ENCODE measurements at regions not wholly inside any gene's neighbourhood (a gene's known extent, or its start where the extent isn't known, plus 50 kb on each side); places are given as distances from the start of the nearest gene placed in this dataset.
"Not testable (repeated sequence)": the region's sequence is repeated elsewhere in the genome, so short reads cannot be mapped to it uniquely, and the experiment has no call there.

DNA sequence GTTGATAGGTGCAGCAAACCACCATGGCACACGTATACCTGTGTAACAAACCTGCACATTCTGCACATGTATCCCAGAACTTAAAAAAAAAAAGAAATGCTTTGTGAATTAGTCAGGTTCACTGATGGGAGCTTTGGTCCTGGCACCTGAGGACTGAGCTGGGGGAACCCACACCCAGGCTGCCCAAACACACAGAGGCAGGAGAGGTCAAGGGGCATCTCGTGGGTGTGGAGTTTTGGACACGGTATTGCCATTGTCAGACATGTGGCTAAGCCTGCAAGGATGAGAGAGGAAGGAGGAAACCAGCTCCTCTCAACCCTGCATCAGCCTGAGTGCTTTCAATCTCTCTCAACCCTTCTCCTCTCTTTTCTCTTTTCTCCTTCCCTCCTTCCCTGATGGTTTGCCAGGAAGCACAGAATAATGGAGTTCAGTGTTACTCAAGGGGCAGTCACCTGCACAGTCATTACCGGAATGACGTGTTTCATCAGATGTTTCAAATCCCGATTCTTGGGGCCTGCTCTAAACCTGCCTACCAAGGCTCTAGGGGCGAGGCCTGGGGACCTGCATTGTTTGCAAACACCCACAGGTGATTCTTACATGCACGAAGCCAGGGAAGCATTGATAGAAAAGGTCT lies 89.9 kb upstream of the NEDD9 start:
- DNase-seq: no peak

- no peak for DNase-seq
Measured at GRCh38 chr6:11320914-11321597, 88.6 kb upstream of the NEDD9 start.

DNA sequence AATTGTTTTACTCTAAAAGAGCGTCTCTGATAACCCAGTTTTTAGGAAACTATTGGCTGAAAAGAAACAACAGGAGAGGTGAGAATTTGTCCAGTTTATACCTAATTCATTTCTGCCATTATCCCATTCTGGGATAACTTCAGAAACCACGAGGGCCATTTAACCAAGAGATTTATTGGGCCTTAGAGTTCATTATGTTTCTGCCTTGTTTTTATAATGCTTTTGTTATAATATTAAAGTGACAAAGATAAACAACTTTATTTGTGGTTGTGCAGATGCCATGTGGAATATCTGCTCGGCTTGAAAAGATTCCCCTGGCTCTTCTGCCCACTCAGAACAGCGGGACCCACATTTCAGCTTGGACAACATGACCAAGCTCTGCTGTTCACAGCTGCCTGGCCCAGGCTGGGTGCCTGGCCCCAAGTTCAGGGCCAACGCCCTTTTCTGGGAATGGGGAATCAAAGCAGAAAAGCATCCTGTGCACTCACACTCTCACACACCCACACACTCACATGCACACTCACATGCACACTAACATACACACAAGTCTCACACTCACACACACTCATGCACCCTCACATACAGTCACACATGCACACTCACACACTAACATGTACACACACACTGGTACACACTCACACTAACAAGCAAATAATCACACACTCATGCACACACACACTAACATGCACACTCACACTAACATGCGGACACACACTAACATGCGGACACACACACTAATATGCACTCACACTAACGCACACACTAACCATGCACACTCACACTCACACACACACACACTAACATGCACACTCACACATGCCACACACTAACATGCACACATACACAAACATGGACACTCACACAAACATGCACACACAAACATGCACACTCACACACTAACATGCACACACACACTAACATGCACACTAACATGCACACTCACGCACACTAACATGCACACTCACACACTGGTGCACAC lies 86.7 kb upstream of the NEDD9 start:
- no peak for DNase-seq

GRCh38 chr6:11317885-11318771 lies 85.7 kb upstream of the NEDD9 start:
- DNase-seq: peak; percentile 42

DNA sequence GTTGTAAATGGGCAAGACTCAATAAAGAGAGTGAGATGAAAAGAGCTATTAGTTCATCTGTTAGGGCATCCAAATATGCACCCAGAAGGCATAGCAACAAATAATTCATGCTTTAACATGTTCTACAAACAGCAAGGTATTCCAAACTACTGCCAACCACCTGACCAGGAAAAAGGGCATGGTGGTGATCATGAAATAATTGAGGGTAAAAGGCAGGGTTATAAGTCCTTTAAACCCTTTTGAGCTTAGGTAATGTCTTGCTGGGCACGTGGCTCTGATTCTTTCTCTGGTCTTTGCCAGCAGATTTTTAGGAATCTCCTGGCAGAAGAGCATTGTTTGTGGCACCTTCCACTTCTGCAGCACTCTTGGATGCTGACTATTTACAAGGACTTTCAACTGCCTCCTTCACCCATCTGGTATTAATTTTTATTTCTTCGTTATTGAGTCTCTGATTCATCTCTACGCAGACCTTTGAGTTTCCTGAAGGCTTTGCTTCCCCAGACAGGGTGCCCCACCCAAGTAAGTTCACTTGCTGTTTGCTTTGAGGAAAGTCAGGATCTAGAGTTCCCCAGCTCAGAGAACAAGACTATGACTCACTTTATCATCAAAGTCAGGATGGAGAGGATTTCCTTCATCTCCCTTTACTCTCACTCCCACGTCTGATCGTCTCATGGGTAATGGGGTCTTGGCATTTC lies 83.4 kb upstream of the NEDD9 start:
- DNase-seq: no peak

DNA sequence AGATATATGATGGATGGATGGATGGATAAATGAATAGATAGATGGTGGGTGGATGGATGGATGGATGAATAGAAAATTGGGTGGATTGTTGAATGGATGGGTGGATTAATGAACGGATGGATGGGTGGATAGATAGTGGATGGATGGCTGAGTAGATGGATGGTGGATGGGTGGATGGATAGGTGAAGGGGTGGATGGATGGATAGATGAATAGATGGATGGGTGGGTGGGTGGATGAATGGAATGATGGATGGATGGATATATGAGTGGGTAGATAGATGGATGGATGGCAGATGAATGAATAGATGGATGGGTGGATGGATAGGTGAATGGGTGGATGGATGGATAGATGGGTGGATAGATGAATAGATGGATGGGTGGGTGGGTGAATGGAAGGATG lies 80.7 kb upstream of the NEDD9 start:
- DNase-seq: no peak

DNA sequence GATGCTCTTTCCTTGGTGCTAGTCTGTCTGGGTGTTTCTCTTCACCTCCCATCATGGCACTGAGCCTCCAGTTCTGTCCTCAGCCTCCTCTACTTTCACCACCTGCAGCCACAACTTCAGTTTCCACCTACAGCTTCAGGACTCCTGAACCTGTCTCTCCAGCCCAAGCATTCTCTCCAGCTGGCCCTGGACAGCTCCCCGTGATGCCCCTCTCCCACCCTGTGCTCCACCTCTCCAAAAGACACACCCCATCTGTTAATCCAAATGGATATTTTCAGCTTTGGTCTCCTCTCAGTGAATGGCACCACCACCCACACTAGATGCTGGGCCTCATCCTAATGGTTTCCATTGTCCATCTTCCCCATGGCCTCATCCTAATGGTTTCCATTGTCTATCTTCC lies 79.5 kb upstream of the NEDD9 start:
- no peak for DNase-seq

DNA sequence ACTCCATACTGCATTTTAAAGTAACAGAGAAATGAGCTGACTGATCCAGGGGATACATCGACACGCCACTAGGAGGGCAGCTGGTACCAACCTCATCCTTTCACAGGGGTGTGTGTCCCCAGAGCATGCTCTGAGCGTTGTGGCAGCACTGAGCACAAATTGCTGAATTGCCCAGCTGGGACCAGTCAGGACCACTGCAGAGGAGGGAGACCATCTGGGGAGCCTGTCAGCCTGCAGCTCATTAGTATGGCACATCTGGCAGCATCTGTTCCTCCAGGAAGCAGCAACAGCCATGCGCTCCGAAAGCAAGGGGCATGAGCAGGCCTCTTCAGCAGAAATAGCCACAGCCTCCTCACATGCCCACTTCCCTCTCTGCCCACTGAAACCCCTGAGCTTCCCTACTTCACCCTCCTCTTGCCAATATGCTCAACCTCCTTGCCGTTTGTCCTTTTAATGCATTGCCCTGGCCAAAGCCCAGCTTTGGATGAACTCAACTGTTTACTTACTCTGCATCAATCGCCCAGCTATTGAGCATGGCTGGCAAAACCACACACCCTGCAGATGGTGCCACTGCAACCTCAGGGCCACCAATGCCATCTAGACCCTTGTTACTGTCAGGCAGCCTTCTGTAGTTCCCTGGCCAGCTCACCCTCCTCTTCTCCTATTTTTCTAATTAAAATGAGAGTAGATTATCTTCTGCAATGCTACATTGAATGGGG lies 77.6 kb upstream of the NEDD9 start:
- no peak for DNase-seq

DNA sequence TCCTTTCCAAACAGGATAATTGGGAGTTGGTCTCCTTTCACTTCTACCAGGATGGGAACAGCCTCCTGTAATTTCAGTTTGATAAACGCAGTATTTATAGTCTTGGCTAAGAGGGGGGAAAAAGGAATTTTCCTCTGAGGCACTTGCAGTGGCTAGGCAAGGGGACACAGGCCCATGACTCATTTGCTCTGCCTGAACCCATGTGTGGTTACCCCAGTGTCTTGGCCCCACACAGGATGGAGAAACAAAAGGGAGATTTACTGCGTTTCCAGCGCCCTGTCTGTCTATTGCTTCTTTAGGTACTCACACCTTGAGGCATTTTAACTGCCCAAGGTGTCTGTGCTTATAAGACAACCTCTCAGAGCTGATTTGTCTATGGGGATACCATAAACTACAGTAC lies 74.8 kb upstream of the NEDD9 start:
- no peak for DNase-seq

GRCh38 chr6:11304946-11305345 lies 72.5 kb upstream of the NEDD9 start:
- DNase-seq: no peak

DNA sequence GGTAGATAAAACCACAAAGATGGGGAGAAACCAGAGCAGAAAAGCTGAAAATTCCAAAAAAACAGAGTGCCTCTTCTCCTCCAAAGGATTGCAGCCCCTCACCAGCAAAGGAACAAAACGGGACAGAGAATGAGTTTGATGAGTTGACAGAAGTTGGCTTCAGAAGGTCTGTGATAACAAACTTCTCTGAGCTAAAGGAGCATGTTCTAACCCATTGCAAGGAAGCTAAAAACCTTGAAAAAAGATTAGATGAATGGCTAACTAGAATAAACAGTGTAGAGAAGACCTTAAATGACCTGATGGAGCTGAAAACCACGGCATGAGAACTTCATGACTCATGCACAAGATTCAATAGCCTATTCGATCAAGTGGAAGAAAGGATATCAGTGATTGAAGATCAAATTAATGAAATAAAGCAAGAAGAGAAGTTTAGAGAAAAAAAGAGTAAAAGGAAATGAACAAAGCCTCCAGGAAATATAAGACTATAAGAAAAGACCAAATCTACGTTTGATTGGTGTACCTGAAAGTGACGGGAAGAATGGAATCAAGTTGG lies 67.5 kb upstream of the NEDD9 start:
- not testable (repeated sequence) for DNase-seq

GRCh38 chr6:11299421-11299784 lies 66.9 kb upstream of the NEDD9 start:
- DNase-seq: not testable (repeated sequence)

GRCh38 chr6:11298651-11299420 lies 66.4 kb upstream of the NEDD9 start:
- DNase-seq: no peak

- no peak for DNase-seq
Measured at GRCh38 chr6:11297376-11297729, 64.9 kb upstream of the NEDD9 start.

DNA sequence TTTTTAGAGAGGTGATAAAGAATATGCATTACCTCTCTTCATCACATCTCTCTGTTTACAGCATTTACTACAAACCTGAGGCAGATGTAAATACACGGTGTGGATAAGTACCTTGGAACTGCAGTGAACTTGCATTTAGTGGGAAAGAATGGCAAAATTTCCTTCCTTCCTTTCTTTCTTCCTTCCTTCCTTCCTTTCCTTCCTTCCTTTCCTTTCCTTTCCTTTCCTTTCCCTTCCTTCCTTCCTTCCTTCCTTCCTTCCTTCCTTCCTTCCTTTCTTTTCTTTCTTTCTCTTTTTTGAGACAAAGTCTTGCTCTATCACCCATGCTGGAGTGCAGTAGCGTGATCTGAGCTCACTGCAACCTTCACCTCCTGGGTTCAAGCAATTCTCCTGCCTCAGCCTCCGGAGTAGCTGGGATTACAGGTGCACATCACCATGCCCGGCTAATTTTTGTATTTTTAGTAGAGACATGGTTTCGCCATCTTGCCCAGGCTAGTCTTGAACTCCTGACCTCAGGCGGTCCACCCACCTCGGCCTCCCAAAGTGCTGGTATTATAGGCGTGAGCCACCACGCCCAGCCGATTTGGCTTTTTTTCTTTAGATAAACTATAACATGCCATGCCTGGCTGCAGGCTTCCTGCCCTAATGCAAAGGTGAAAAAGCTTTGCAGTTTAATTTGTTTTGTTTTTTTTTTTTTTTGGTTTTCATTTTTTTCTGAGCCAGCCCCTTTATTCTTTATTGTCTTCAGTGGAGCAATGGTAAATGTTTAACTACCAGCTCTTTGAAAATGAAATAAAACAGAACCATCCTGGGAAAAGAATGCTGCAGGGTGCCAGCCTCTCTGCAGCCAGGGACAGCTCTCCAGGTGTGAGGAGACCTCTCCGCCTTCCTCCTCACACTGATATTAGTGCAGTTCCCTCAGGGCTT lies 64.2 kb upstream of the NEDD9 start:
- no peak for DNase-seq

DNA sequence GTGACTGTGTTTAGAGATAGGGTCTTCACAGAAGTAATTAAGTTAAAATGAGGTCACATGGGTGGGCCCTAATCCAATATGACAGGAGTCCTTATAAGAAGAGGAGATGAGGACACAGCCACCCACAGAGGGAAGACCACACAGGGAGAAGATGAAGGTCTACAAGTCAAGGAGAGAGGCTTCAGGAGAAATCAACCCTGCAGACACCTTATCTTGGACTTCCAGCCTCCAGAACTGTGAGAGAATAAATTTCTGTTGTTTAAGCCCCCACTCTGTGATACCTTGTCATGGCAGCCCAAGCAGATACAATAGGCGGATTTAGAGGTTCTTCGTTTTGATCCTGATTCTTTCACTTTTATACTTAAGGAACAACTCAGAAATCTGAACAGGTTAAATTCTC lies 63.5 kb upstream of the NEDD9 start:
- DNase-seq: no peak

- DNase-seq: no peak
Measured at GRCh38 chr6:11294228-11294627, 61.8 kb upstream of the NEDD9 start.

GRCh38 chr6:11292594-11293236 lies 60.2 kb upstream of the NEDD9 start:
- DNase-seq: no peak

DNA sequence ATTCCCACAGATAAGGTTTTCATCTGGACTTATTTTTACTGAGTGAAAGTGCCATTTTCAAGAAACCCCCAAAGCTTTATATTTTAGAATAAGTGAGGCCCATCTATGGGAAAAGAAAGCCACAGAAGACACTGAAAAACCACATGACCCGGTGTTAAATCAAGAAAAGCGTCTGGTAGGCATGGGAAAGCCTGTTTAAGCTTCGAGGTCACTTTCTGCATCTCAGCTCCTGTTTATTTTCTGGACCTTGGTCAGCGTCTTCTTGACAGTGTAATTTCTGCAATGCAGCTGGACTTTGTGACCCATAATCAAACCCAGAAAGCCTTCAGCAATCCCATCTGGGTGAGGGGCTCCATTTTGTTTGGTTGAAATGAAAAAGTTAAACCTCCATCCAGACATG lies 59.6 kb upstream of the NEDD9 start:
- no peak for DNase-seq
